Kidney glomerular epithelial cell (primary cell): ENCODE measurements at regions not wholly inside any gene's neighbourhood (a gene's known extent, or its start where the extent isn't known, plus 50 kb on each side); places are given as distances from the start of the nearest gene placed in this dataset.
"Not testable (repeated sequence)": the region's sequence is repeated elsewhere in the genome, so short reads cannot be mapped to it uniquely, and the experiment has no call there.

Experiments
- DNase-seq: peaks from one replicate; lab custom pipeline; 2025; lab: John Stamatoyannopoulos, UW

- no peak for DNase-seq
These were observed 277.9 kb upstream of the IRAK1BP1 start for GRCh38 chr6:78589436-78589835.

GRCh38 chr6:78593898-78594667 is 273.3 kb upstream of the IRAK1BP1 start:
- no peak for DNase-seq

- DNase-seq, result no peak
These were observed 272.7 kb upstream of the IRAK1BP1 start for GRCh38 chr6:78594668-78595066.

- no peak for DNase-seq
These were observed 269.4 kb upstream of the IRAK1BP1 start for GRCh38 chr6:78597966-78598365.

- DNase-seq, result peak; percentile 99
These were observed 268.4 kb upstream of the IRAK1BP1 start for GRCh38 chr6:78598966-78599365.

- no peak for DNase-seq
These were observed 267.8 kb upstream of the IRAK1BP1 start for GRCh38 chr6:78599526-78599925.

- peak; percentile 58 for DNase-seq
These were observed 261.4 kb upstream of the IRAK1BP1 start for GRCh38 chr6:78605909-78606446.

- DNase-seq, result peak; percentile 44
These were observed 260.2 kb upstream of the IRAK1BP1 start for GRCh38 chr6:78607189-78607588.

GRCh38 chr6:78611102-78611620 is 256.2 kb upstream of the IRAK1BP1 start:
- DNase-seq, result no peak

- no peak for DNase-seq
These were observed 255.4 kb upstream of the IRAK1BP1 start for GRCh38 chr6:78611886-78612480.

- no peak for DNase-seq
These were observed 252.4 kb upstream of the IRAK1BP1 start for GRCh38 chr6:78614961-78615360.

GRCh38 chr6:78615430-78615904 is 251.9 kb upstream of the IRAK1BP1 start:
- DNase-seq, result no peak

GRCh38 chr6:78618970-78619369 is 248.4 kb upstream of the IRAK1BP1 start:
- DNase-seq, result no peak

- DNase-seq, result no peak
These were observed 243.8 kb upstream of the IRAK1BP1 start for GRCh38 chr6:78623554-78623953.

GRCh38 chr6:78629154-78629721 is 238.1 kb upstream of the IRAK1BP1 start:
- no peak for DNase-seq

GRCh38 chr6:78629836-78630235 is 237.5 kb upstream of the IRAK1BP1 start:
- DNase-seq, result no peak

- DNase-seq, result no peak
These were observed 235.4 kb upstream of the IRAK1BP1 start for GRCh38 chr6:78631976-78632375.

- DNase-seq, result no peak
These were observed 227.9 kb upstream of the IRAK1BP1 start for GRCh38 chr6:78639111-78640110.

GRCh38 chr6:78643976-78644375 is 223.4 kb upstream of the IRAK1BP1 start:
- DNase-seq, result not testable (repeated sequence)

GRCh38 chr6:78646542-78647415 is 220.6 kb upstream of the IRAK1BP1 start:
- DNase-seq, result not testable (repeated sequence)
